ENCODE measurements at regions not wholly inside any gene's neighbourhood (a gene's known extent, or its start where the extent isn't known, plus 50 kb on each side); places are given as distances from the start of the nearest gene placed in this dataset.

GRCh38 chr20:52552181-52552872, 360.7 kb upstream of the ZFP64 start:
- no peak for DNase-seq

GRCh38 chr20:52542131-52542530, 350.6 kb upstream of the ZFP64 start:
- DNase-seq: no peak

GRCh38 chr20:52540509-52540908, 348.9 kb upstream of the ZFP64 start:
- no peak for DNase-seq

- DNase-seq: no peak
These were observed 348.3 kb upstream of the ZFP64 start for GRCh38 chr20:52539891-52540290.

- DNase-seq: no peak
These were observed 345.3 kb upstream of the ZFP64 start for GRCh38 chr20:52536841-52537400.

- DNase-seq: no peak
These were observed 344.5 kb upstream of the ZFP64 start for GRCh38 chr20:52536040-52536439.

GRCh38 chr20:52534616-52535015, 343.0 kb upstream of the ZFP64 start:
- DNase-seq: no peak

GRCh38 chr20:52533401-52533800, 341.8 kb upstream of the ZFP64 start:
- no peak for DNase-seq

GRCh38 chr20:52532674-52533073, 341.1 kb upstream of the ZFP64 start:
- DNase-seq: no peak

GRCh38 chr20:52530571-52530970, 339.0 kb upstream of the ZFP64 start:
- no peak for DNase-seq

GRCh38 chr20:52529826-52530225, 338.2 kb upstream of the ZFP64 start:
- DNase-seq: no peak

- no peak for DNase-seq
These were observed 333.3 kb upstream of the ZFP64 start for GRCh38 chr20:52524861-52525260.

GRCh38 chr20:52518735-52519134, 327.2 kb upstream of the ZFP64 start:
- DNase-seq: no peak

GRCh38 chr20:52515877-52516276, 324.3 kb upstream of the ZFP64 start:
- no peak for DNase-seq

GRCh38 chr20:52500157-52500556, 308.6 kb upstream of the ZFP64 start:
- DNase-seq: no peak

- DNase-seq: no peak
These were observed 306.2 kb upstream of the ZFP64 start for GRCh38 chr20:52497731-52498130.

GRCh38 chr20:52496191-52496590, 304.6 kb upstream of the ZFP64 start:
- no peak for DNase-seq

- peak; percentile 65 for DNase-seq
These were observed 302.7 kb upstream of the ZFP64 start for GRCh38 chr20:52494244-52494643.

GRCh38 chr20:52493171-52493721, 301.7 kb upstream of the ZFP64 start:
- DNase-seq: no peak

- no peak for DNase-seq
These were observed 299.3 kb upstream of the ZFP64 start for GRCh38 chr20:52490711-52491430.

GRCh38 chr20:52484438-52484837, 292.9 kb upstream of the ZFP64 start:
- DNase-seq: no peak

- no peak for DNase-seq
These were observed 291.8 kb upstream of the ZFP64 start for GRCh38 chr20:52483382-52483781.

GRCh38 chr20:52482044-52482443, 290.5 kb upstream of the ZFP64 start:
- no peak for DNase-seq

GRCh38 chr20:52481443-52481842, 289.9 kb upstream of the ZFP64 start:
- DNase-seq: no peak

Data from activated effector memory CD4-positive, alpha-beta T cell treated with anti-CD3 and anti-CD28 coated beads, Interleukin-2, amount 50 U/mL, for 16 hours (primary cell).